Muscle layer of duodenum (tissue), 2 donors: ENCODE measurements at regions not wholly inside any gene's neighbourhood (a gene's known extent, or its start where the extent isn't known, plus 50 kb on each side); places are given as distances from the start of the nearest gene placed in this dataset.

Experiments used
- H3K27ac ChIP-seq: one replicate; pipeline ENCODE4 v1.7.0; 2013; ENCODE audit warnings: mild to moderate bottlenecking, low read length
- H3K27me3 ChIP-seq: one replicate; pipeline ENCODE4 v1.7.0; 2013; ENCODE audit warnings: low read depth, mild to moderate bottlenecking, control low read depth, low read length
- H3K36me3 ChIP-seq, 2 donors: one replicate each; pipeline ENCODE4 v1.7.0; 2013; ENCODE audit warnings: low read length in 2 of 2, control low read depth in 1 of 2, mild to moderate bottlenecking in 1 of 2; ENCODE audit not compliant: insufficient read depth in 2 of 2, control insufficient read depth in 1 of 2
- H3K4me1 ChIP-seq, 2 donors: one replicate each; pipeline ENCODE4 v1.7.0; 2013; ENCODE audit warnings: low read length in 2 of 2, mild to moderate bottlenecking in 2 of 2, control low read depth in 1 of 2, moderate library complexity in 1 of 2; ENCODE audit not compliant: insufficient read depth in 2 of 2, control insufficient read depth in 1 of 2
- H3K4me3 ChIP-seq, 2 donors: one replicate each; pipeline ENCODE4 v1.7.0; 2013; ENCODE audit warnings: low read length in 2 of 2, low read depth in 1 of 2, mild to moderate bottlenecking in 1 of 2
- H3K9me3 ChIP-seq, 2 donors: one replicate each; pipeline ENCODE4 v1.7.0; 2013; ENCODE audit warnings: low read length in 2 of 2, control low read depth in 1 of 2, mild to moderate bottlenecking in 1 of 2; ENCODE audit not compliant: control insufficient read depth in 1 of 2
- donor health status: healthy.

DNA sequence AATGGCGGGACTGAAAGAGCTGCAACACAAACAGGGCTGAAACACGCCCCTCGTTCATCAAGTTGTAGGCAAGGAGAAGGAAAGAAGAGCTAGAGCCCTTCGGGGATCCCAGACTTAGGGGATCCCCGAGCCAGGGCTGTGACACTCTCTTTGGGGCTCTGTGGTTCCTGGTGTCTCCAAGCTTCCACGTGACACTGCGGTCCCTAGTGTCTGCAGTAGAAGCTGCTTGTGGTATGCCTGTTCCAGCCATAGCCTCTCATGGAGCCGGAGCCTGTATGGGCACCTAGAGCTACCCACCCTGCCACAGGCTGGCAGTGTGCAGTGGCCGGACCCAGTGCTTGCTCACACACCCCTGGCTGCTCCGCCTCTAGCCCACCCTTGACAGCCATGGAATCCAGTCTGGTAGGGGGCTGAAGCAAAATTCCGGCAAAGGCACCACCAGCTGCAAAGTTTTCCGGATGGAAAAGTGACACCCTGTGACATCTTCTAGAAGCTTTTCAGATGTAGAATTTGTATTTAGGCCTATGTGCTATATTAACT is 1439.6 kb upstream of the ACO1 start:
- no peaks in the 10 kb centered on the region for H3K4me1 ChIP-seq
- H3K27me3 ChIP-seq: no peaks in the 10 kb centered on the region
- H3K4me3 ChIP-seq: no peak overlapping the region
- H3K27ac ChIP-seq: no peak overlapping the region
- no peaks in the 10 kb centered on the region for H3K36me3 ChIP-seq
- peaks cover 0 to 3% of the 10 kb centered on the region in 2 donors for H3K9me3 ChIP-seq

DNA sequence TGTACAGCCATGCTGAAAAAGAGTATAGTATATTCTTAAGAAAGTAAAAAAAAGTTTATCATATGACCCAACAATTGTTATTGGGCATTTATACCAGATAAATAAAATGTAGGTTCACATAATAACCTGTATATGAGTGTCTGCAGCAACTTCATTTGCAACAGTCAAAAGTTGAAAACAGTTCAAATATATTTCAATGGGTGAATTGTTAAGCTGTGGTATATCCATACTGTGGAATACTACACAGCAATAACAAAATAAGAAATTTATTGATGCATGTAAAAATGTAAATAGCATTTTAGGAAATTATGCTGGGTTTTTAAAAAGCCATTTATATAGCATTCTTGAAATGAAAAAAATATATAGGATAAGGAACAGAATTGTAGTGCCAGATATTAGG is 1420.1 kb upstream of the ACO1 start:
- Histone ChIP-seq H3K36me3 (no peaks in the 10 kb centered on the region), H3K27me3 (no peaks in the 10 kb centered on the region), H3K4me3 (no peak overlapping the region)

DNA sequence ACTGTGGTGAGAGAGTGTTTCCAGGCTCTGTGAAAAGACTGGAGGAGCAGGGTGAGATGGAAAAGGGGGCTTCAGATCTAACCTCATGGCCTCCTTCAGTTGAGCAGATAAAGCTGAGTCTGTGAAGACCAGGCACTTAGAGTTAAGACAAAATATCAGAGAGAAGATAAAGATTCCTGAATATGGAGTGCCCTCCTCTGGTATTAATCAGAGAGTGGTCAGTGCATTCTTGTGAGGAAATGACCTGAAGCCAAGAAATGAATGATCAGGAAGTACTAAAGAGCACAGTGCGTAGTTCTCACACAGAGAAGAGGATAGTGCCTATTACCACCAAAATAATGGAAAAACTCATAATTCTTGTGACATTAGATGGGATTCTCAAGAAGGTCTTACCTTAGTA is 1417.0 kb upstream of the ACO1 start:
- peaks cover 0 to 3% of the 10 kb centered on the region in 2 donors for H3K9me3 ChIP-seq
- H3K27me3 ChIP-seq: no peaks in the 10 kb centered on the region
- H3K36me3 ChIP-seq: no peaks in the 10 kb centered on the region

More for the DNA sequence above, 1420.1 kb upstream of the ACO1 start:
- no peak overlapping the region for H3K27ac ChIP-seq
- no peaks in the 10 kb centered on the region for H3K4me1 ChIP-seq
- H3K9me3 ChIP-seq: peaks cover 0 to 3% of the 10 kb centered on the region in 2 donors

DNA sequence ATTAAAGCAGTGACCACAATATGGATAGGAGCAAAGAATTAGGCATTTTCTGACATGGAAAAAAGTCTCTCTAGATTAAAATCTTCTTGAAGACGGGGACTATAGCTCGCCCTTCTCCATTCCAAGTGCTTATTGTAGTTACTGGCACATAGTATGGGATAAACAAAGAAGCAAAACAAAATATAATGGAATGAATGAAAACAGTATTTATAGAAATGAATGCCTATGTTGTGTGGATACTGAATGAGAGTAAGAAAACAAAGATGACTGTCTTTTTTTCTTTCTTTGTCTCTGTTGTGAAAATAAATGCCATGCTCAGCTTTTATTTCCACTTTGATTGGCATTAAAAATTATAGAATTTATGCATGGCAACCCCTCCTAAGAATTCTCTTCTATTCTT is 1414.3 kb upstream of the ACO1 start:
- Histone ChIP-seq H3K4me1 (no peaks in the 10 kb centered on the region), H3K27ac (no peak overlapping the region), H3K36me3 (no peaks in the 10 kb centered on the region), H3K9me3 (no peaks in the 10 kb centered on the region), H3K4me3 (no peak overlapping the region), H3K27me3 (no peaks in the 10 kb centered on the region)

More for the DNA sequence above, 1417.0 kb upstream of the ACO1 start:
- Histone ChIP-seq H3K4me1 (no peaks in the 10 kb centered on the region), H3K4me3 (no peak overlapping the region), H3K27ac (no peak overlapping the region)

DNA sequence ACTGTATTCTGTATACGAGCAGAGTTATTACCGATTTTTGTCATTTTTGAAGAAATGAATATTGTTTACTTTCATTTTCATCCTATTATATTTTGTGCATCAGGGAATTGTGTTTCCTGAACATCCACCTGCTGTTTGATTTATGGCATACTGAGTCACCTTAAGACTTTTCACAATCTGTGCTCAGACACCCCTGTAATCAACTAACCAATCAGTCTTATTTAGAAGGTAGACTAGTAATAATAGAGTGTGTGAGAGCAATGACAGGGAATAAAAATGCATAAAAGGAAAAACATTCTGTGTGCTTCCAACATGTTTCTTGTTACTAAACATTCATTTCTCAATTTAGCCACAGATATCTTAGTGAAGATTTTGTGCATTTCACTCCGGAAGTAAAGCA is 1413.6 kb upstream of the ACO1 start:
- Histone ChIP-seq H3K27me3 (no peaks in the 10 kb centered on the region), H3K9me3 (no peaks in the 10 kb centered on the region), H3K27ac (no peak overlapping the region), H3K4me3 (no peak overlapping the region), H3K4me1 (no peaks in the 10 kb centered on the region), H3K36me3 (no peaks in the 10 kb centered on the region)

DNA sequence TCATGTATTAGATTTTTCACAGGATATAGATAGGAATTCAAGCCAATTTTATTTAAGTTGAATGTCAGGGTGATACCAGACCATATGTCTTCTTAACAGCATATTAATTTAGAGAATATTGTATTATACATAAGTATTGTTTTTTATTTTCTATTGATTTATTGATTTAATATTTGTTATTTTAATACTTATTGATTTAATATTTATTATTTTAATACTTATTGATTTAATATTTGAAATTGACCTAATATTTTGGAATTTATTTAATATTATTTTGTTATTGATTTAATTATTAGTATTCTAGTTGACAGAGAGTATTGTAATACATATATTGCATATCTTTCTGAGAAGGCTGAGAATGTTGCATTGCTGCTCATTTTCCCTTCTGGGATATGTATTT is 1411.8 kb upstream of the ACO1 start:
- Histone ChIP-seq H3K9me3 (no peaks in the 10 kb centered on the region), H3K4me1 (no peaks in the 10 kb centered on the region), H3K27ac (no peak overlapping the region), H3K4me3 (no peak overlapping the region), H3K27me3 (no peaks in the 10 kb centered on the region), H3K36me3 (no peaks in the 10 kb centered on the region)

DNA sequence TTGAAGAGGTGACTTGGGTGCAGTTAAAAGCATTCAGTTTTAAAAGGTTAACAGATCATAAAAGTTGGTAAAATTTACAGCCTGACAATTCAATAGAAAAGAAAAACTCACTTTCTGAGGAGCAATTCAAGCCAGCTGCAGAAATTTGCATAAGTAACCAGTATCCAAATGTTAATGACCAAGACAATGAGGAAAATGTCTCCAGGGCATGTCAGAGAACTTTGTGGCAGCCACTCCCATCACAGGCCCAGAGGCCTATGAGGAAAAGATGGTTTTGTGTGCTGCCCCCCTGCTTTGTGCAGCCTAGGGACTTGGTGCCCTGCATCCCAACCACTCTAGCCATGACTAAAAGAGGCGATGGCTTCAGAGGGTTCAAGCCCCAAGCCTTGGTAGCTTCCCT is 1406.5 kb upstream of the ACO1 start:
- H3K4me3 ChIP-seq: no peak overlapping the region

DNA sequence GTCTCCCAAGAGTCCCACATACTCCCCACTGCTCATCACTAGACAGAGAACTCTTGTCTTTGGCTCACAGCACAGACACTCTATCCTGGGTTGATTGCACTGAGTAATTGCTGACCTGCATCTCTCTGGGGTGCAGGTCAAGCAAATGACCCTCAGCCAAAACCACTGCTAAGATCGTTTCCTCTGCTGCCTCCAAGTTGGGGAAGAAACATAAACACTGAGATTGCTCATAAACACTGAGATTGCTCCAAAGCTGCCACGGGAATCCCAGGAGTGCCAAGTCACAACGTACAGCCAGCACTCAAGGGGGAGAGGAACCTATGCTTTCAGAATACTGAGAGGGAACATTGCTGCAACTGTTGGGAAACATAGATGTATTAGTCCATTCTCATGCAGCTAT is 1402.1 kb upstream of the ACO1 start:
- Histone ChIP-seq H3K9me3 (peaks cover 0 to 12% of the 10 kb centered on the region in 2 donors), H3K4me1 (no peaks in the 10 kb centered on the region)

More for the DNA sequence above, 1406.5 kb upstream of the ACO1 start:
- no peaks in the 10 kb centered on the region for H3K36me3 ChIP-seq
- H3K27ac ChIP-seq: no peak overlapping the region
- no peaks in the 10 kb centered on the region for H3K27me3 ChIP-seq
- peaks cover 0 to 8% of the 10 kb centered on the region in 2 donors for H3K9me3 ChIP-seq
- H3K4me1 ChIP-seq: no peaks in the 10 kb centered on the region

DNA sequence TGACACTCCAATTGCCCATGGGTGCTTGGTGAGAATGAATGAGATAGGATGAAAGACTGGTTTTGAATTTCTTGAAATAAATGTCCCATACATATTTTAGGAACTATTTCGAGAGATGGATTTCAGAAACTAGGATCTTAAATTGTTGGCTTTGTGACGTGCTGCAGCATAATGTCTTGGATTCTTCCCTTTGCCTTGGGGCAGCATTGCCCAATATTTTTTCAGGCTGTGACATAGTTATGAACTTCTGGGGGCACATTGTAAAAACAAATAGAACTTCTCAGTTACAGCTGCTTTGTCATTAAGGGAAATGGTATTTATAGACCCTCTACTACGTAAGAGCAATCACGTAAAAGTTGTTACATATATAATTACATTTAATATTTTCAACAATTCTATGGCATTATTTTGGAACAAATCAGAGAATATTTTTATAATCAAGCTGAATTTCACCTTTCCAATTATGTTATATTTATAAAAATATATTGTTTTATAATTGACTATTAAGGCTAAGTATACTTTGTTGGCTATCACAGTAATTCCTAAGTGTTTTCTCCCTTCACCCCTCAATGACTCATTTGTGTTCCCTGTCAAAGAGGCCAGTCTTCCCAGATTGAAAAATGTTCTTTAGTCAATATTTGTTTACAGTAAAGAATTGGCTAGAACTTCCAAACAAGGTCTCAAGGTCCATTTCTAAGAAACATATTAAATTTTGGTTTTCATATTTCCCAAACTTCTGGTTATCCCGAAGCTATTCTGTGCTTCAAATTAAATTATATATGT is 1388.3 kb upstream of the ACO1 start:
- H3K4me1 ChIP-seq: no peaks in the 10 kb centered on the region
- no peaks in the 10 kb centered on the region for H3K36me3 ChIP-seq
- no peaks in the 10 kb centered on the region for H3K27me3 ChIP-seq
- no peak overlapping the region for H3K4me3 ChIP-seq
- peaks cover 0 to 6% of the 10 kb centered on the region in 2 donors for H3K9me3 ChIP-seq
- no peak overlapping the region for H3K27ac ChIP-seq

More for the DNA sequence above, 1402.1 kb upstream of the ACO1 start:
- Histone ChIP-seq H3K27me3 (no peaks in the 10 kb centered on the region), H3K4me3 (no peak overlapping the region), H3K27ac (no peak overlapping the region), H3K36me3 (no peaks in the 10 kb centered on the region)

DNA sequence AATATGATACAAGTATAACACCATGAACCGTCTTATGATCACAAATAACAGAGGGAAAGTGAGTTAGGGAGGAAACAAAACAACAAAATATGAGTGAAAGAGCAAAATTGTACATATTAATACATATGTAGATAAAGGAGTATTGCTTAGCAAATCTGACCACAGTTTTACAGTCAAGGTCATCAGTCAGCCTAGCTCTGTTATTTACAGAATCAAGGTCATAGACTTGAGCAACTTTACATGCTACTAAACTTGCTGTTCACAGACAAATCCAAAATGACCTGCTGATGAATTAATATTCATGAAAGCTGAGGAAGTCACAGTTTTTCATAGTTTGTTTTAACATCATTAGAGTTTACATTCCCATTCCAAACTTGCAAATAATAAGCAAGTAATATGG is 1387.7 kb upstream of the ACO1 start:
- H3K27ac ChIP-seq: no peak overlapping the region
- H3K4me3 ChIP-seq: no peak overlapping the region
- H3K4me1 ChIP-seq: no peaks in the 10 kb centered on the region
- H3K9me3 ChIP-seq: peaks cover 0 to 6% of the 10 kb centered on the region in 2 donors
- no peaks in the 10 kb centered on the region for H3K36me3 ChIP-seq
- H3K27me3 ChIP-seq: no peaks in the 10 kb centered on the region

DNA sequence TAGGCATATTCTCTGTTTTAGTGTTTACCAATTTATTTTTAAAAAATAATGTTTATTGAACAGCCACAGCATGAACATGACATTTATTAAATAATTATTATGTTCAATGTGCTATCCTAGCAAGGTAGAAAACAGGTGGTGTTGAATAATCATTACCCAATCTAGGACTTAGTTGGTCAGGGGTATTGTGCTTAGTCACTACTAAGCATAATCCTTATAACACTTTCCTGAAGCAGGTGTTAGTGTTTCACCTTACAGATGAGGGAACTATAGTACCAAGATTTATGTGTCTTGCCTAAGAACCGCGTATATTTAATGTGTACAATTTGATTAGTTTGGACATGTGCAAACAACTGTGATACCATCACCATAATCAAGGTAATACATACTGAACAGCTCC is 1387.2 kb upstream of the ACO1 start:
- no peak overlapping the region for H3K27ac ChIP-seq
- H3K4me1 ChIP-seq: no peaks in the 10 kb centered on the region
- no peaks in the 10 kb centered on the region for H3K27me3 ChIP-seq
- H3K4me3 ChIP-seq: no peak overlapping the region
- H3K9me3 ChIP-seq: peaks cover 0 to 6% of the 10 kb centered on the region in 2 donors
- no peaks in the 10 kb centered on the region for H3K36me3 ChIP-seq
